NCI-H748 (cell line): ENCODE measurements at regions not wholly inside any gene's neighbourhood (a gene's known extent, or its start where the extent isn't known, plus 50 kb on each side); places are given as distances from the start of the nearest gene placed in this dataset.

ENCODE experiments used
- DNase-seq: peaks from one replicate; lab custom pipeline; 2025; ENCODE audit not compliant: unreplicated experiment; lab: John Stamatoyannopoulos, UW

DNA sequence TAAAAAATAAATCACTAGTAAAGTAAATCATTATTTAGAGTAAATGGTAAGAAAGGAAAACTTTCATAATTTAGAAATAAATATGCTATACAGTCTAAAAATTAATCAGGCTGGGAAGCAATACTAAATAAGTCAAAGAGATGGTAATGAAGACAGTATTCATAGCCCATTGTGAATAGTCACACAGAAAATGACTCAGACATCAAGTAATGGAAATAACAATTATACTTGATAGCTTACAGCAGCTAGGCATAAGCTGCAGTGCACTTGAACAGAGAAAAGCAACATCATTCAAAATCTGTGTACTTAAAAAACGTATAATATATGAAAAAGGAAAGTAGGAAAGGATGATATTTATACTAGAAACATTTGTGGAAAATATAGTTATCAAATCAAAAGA, 642.5 kb upstream of the GNPDA2 start:
- DNase-seq: no peak

DNA sequence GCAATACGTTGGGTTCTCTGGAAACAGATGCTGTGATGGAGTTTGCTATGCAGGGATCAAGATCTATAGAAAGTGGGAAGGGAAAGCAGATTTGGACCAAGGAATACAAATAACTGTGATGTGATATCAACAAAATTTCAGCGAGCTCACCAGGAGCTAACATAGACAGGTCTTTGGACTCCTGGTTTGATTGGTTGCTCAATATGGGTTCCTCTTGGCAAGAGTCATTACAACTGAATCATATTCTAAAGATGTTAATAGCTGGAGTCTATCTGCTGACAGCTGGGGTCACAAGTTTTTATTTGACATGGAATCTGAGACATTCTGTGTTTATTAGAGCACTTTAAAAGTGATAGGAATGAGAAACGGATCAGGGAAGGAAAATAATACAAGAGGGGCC, 637.6 kb upstream of the GNPDA2 start:
- DNase-seq: no peak

DNA sequence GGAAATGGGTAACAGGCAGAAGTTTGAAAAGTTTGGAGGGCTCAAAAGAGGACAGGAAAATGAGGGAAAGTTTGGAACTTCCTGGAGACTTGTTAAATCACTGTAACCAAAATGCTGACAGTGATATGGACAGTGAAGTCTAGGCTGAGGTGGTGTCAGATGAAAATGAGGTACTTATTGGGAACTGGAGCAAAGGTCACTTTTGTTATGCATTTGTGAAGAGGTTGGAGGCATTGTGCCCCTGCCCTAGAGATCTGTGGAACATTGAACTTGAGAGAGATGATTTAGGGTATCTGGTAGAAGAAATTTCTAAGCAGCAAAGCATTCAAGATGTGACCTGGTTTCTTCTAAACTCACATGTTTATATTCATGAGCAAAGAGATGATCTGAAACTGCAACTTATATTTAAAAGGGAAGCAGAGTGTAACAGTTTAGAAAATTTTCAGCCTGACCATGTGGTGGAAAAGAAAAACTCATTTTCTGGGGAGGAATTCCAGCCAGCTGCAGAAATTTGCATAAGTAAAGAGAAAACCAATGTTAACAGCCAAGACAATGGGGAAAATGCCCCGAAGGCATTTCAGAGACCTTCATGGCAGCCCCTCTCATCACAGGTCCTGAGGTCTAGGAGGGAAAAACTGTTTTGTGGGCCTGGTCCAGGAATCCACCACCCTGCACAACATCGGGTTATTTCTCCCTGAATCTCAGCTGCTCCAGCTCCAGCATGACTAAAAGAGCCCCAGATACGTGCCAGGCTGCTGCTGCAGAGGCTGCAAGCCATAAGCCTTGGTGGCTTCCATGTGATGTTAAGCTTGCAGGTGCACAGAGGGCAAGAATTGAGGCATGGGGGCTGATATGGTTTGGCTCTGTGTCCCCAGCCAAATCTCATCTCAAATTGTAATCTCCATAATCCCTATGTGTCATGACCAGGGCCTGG, 632.5 kb upstream of the GNPDA2 start:
- DNase-seq: no peak

DNA sequence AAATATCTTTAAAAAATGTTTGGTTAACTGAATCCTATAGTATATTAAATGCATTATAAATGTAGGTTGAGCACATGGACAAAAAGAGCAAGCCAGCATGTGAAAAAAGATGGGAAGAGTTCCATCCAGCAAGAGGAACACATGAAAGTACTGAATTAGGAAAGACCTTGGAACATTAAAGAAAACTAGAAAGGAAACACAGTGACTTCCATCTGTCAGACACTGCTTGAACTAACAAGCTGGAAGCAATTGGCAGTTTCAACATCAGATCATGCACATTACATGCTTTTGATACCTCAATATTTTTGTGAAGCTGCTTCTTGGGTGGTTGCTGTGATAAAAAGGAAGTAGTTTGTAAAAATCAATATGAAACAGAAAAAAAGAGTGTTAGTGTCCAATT, 626.8 kb upstream of the GNPDA2 start:
- no peak for DNase-seq

DNA sequence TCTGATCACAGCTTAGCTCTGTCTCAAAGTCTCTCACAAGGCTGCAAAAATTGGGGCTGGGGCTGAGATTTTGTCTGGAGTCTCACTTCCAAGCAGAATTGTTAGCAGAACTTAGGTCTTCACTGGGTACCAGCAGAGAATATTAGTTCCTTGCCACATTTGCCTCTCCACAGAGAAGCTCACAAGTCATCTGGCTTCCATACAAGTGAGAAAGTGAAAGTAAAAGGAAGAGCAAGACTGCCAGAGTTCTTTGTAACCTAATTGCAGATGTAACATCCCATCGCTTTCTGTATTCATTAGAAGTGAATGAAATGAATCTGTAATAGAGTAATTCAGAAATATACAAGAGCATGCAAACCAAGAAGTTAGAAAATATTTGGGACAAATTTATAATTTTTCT, 624.1 kb upstream of the GNPDA2 start:
- DNase-seq: no peak

DNA sequence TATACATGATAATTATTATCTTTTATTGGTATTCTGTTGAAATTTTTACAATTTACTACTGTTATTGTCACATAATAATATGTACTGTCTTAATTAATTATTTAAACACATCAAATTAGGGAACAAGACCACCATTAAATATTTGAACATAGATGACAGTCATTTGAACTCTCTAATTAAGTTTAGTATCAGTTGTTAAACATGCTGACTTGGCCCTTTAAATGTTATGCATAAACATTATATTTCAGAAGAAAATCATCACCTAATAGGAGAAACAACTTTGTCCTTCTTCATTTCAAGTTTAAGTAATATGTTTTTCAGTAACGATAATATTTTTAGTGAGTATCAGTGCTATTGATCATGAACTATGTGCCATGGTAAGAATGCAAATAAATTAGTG, 623.5 kb upstream of the GNPDA2 start:
- no peak for DNase-seq

DNA sequence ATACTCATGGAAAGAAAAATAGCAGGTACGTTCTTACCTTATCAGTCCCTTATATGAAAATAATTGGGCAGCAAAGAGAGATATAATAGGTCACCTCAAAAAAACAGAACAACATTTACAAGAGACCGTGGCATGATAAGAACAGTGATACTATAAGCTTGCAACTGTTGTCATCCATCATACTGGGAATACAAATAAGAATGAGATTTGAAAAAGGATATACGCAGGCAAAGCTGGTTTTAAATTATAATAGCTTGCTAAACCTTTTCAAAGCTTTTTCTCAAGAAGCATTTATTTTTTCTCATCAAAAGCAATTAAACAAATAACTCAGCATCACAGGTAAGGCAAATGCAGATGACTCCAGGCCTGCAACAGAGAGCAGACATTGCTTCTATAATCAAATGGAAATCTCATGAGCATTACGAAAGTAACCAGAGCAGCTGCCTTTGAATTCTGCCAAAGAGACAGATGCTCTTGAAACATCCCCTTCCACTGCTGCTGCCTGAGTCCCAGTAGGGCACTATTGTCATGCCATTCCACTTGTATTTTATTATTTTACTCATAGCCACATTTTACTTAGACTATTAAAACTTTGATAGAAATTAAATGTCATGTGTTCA, 620.6 kb upstream of the GNPDA2 start:
- no peak for DNase-seq

DNA sequence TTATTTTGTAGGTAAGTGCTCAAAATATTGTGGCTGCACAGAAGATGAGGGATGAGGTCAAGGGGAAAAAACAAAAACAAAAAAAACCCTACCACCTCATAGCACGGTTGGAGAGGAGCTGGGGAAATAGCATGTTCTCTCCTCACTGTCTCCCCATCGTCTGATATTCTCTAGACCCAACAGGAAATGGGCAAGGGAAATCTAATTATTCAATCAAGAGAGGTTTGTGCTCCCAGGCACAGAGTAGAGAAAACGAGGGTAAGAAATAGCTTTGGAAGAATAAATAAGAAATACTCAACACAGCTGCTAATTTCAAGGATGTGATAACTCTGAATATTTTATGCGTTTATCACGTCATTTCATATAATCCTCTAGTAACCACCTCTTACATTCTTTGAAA, 619.2 kb upstream of the GNPDA2 start:
- no peak for DNase-seq

DNA sequence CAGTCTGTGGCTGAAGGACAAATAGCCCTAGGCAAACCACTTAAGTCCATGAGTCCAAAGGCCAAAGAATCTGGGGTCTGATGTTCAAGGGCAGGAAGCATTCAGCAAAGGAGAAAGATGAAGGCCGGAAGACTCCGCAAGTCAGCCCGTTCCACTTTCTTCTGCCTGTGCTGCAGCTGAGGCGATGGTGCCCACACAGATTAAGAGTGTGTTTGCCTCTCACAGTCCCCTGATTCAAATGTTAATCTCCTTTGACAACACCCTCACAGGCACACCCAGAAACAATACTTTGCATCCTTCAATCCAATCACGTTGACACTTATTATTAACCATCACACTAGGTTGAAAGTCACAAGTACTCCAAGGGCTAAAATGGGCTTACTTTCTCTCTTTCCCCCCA, 605.4 kb upstream of the GNPDA2 start:
- DNase-seq: no peak

DNA sequence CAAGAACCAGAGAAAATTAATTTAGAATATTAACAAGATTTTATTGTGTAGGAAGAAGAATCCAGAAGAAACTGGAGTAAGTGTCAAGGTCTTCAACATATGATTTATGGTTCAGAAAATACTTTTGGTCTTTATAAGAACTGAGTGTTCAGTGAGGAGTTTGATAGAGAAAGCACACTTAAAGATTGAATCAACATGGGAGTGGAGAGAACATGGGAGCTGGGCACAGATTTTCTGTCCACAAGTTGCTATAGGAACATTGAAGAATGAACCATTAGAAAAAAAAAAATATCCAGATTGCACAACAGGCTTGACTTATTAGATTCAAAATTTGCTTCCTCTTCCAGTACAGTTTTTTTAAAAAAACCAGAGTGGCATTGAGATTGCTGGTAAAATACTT, 601.2 kb upstream of the GNPDA2 start:
- no peak for DNase-seq

DNA sequence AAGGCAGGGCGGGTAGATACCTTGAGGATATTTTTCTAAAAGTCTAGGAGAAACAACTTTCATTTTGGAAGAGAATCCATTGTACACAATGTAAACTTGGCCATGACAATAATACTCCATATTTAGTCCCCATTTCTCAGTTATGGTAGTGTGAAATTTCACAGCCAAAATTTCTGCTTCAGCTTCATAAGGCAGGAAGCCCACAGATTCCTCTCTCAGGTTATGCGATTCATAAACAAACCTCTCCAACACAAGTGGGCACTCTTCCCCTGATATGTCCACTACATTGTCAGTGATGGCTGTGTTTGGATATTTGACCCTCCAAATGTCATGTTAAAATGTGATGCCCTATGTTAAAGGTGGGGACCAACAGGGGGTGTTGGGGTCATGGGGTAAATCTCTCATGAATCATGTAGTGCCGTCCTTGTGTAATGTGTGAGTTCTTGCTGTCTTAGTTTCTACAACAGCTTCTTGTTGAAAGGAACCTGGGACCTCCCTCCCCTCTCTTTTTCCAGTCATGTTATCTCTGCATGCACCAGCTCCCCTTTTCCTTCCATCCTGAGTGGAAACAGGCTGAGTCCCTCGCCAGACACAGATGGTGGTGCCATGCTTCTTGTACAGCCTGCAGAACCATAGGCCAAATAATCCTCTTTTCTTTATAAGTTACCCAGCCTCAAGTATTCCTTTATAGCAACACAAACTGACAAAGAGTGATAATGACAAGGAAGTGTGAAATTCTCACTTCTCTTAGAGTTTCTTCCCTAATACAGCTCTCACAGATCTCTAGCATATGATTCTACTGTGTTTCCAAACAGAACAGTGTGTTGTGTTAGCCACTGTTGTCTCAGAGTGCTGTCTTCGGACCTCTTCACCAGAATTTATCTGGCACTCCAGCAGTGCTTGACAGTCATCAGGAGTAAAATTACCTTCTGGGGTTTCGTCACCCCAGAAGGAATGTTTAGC, 598.4 kb upstream of the GNPDA2 start:
- no peak for DNase-seq

DNA sequence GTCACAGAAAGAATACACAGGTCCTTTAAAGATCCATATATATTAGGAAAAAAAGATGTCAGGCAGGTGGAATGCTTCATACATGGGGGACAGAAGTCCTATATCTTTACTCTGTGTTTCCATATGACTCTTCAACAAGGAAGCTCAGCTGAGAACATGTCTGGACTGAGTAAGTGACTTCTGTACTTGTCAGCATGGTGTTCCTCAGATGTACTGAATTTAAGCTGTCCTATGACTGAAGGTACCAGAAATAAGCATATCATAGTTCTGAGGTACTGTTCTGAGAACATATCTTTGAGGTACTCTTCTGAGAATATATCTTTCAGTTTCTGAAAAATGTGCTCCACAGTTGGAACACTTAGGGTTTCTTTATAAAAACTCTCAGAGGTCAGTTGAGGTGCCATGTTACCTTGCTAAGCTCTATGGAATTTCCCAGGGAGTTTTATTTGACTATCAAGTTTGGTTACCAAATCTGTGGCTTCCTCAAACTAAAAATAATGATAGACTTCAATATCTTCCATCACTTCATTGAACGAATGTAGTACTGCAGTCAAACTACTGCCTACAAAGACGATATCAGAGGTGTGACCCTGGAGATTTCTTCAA, 597.2 kb upstream of the GNPDA2 start:
- no peak for DNase-seq

DNA sequence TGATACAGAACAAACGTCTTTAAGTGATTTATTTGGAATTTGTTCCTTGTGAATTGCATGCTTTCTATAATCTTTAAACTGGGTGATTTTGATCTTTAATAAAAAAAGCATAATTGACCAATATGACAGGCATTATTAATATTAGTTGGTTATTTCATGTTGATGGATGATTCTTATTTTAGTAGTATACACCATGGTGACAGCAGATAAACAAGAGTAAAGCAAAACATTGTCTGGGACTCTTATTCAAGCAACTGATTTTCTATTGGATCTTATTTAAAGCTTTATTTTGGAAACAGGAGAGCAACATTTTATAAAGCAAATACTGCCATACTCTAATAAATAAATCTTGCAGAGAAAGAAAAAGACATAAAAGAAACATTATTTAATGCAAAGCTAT, 591.4 kb upstream of the GNPDA2 start:
- DNase-seq: no peak

DNA sequence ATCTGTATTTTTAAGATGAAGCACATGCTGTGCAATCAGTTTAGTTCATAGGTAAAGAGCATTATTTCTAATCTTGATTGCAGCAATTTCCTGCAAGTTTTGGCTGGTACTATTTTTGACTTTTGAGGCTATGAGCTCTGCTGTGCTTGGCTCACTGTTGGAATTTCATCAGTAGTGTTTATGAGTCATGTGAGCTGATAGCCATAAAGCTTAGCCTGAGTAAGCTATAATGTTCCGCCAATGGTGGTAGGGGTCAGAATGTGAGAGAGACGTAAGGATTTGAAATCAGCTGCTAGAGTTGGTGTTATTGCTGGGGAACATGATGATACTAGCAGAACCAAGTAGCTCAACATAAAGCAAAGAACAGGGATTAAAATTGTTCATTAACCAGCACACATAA, 590.9 kb upstream of the GNPDA2 start:
- DNase-seq: no peak

DNA sequence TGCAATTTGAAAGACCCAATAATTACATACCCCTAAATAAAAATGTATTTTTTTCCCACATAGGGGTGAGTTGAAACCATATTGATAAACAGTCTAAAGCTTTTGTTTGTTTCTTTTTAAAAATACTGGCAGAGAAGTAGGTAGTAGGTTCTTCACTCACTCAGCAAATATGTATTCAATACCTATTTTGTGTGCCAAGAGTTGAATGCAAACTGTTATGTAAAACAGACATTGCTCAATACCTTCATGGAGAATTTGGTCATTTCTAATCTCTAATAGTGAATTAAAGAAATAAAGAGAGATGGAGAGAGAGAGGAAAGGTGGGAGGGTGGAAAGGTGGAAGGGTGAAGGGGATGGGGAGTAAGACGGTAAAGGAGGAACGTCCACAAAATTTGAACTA, 589.9 kb upstream of the GNPDA2 start:
- no peak for DNase-seq

DNA sequence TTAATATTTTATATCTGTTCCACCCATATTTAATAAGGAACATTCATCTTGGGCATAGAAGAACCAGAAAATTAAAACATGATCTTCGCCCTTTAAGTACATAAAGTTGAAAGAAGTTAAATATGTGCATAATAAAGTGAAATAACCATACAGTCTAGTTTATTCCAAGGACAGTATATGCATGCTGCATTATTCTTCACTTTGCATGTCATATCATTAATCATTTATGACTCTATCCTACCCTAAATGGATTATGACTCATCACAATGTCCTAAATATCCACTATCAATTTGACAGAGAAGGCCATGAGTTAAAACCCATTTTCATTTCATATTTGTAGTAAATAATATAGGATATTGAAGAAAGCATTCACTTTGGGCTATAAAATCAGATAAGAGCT, 576.5 kb upstream of the GNPDA2 start:
- no peak for DNase-seq

DNA sequence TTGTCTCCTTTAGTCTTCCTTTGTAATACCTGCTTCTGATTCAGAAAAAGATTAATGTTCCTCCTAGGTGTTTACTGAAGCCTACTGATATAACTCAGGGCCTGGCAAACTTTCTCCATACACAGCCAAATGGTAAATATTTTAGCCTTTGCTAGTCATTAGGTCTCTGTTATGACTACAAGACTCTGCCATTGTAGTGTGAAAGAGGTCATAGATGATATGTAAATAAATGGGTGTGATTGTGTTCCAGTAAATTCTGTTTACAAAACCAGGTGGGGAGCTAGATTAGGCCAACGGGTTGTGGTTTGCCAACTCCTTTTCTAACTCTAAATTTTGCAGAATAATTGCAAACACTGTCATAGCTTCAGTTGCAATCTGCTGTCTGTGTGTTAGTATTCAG, 568.1 kb upstream of the GNPDA2 start:
- DNase-seq: peak; percentile 51

DNA sequence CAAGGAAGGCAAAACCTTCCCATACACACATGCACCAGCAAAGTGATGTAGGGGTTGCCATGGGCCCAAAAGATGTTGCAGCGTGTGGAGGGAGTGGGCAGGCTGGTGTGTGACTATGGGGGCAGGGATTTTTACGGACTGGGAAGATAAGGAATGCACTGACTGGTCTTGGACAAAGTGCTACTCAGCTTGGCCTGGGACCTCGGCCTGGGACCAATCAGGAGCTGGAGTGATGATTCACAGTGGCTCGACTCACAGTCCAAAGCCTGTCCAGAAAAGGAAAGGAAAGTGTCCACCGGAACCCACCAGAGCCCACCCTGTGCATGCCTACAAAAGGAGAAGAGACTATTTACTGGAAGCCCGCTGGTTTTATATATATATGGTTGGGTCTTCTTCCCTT, 567.0 kb upstream of the GNPDA2 start:
- DNase-seq: no peak

DNA sequence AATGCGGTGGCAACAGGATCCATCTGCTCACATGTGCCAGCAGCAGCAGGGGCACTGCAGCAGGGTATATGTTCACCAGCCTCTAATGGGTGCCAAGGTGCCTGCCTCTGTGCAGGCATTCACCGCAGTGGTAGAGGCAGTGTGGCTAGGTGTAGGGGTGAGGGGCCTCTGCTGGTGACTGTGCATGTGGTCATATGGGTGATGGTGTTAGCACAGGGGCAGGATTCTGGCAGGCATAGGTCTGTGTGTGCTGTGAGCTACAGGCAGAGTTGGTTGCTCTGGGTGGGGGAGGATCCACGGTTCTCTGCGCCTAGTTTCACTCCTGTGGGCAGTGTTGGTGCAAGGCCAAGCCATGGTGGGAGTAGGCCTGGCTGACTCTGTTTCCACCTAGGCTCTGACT, 566.5 kb upstream of the GNPDA2 start:
- DNase-seq: no peak

DNA sequence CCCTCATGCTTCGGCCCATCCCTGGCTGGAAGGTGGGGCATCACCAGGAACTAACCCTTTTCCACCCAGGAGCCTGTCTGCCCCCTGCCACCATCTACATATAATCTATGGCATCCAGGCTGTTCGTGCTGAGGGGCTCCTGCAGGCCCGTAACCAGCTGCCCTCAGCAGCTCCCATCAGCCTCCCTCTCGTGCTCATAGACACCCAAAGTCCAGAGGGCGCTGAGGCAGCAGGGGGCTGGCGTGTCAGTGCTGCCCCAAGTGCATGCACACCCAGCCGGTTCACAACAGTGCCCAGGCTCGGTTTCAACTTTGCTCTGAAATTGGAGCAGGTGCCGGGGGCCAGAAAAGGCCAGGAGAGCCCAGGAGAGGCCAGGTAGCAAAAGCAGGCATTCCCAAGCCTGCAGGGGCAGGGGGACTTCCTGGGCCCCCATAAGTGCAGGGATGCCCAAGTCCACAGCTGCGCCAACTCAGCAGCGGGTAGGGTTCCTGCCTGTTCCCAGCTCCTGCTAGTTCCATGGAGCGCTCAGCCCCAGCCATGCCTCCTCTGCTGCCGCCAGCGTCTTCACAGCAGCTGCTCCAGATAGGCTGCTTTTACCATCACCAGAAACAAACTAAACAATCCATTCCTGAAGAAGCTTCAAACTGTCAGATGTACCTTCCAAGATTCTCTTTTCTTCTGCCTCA, 558.2 kb upstream of the GNPDA2 start:
- no peak for DNase-seq

DNA sequence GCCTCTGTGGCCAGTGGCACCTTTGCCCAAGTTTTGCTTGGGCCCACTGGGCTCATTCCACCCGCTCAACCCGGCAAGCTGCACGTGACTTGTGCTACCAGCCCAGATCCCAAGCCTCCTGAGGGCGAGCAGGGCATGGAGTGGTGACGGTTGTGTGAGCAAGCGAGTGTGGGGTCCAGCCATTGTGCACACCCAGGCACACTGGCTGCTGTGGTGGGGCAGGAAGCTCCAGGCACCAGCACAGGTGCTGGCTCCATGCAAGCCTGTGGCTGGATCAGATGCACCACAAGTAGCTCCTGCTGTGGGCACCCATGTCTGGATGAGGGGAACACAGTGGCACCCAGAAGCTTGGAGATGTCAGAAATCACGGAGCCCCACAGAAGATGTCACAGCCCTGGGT, 557.0 kb upstream of the GNPDA2 start:
- no peak for DNase-seq
